MV-4-11 (cell line): ENCODE measurements at regions not wholly inside any gene's neighbourhood (a gene's known extent, or its start where the extent isn't known, plus 50 kb on each side); places are given as distances from the start of the nearest gene placed in this dataset.

Experiments used
- DNase-seq: peaks from one replicate; lab custom pipeline; 2025; lab: John Stamatoyannopoulos, UW

- peak; percentile 56 for DNase-seq
Measured at GRCh38 chr6:139517998-139518555, 143.6 kb upstream of the CITED2 start.

- DNase-seq: no peak
Measured at GRCh38 chr6:139515511-139515910, 141.1 kb upstream of the CITED2 start.

GRCh38 chr6:139514819-139515218, 140.4 kb upstream of the CITED2 start:
- DNase-seq: no peak

- no peak for DNase-seq
Measured at GRCh38 chr6:139510040-139510790, 135.8 kb upstream of the CITED2 start.

GRCh38 chr6:139509167-139509566, 134.7 kb upstream of the CITED2 start:
- no peak for DNase-seq

- DNase-seq: no peak
Measured at GRCh38 chr6:139508576-139508975, 134.1 kb upstream of the CITED2 start.

GRCh38 chr6:139508023-139508422, 133.6 kb upstream of the CITED2 start:
- DNase-seq: peak; percentile 48

GRCh38 chr6:139500977-139501376, 126.5 kb upstream of the CITED2 start:
- no peak for DNase-seq

- DNase-seq: no peak
Measured at GRCh38 chr6:139498715-139499114, 124.3 kb upstream of the CITED2 start.

GRCh38 chr6:139497345-139497961, 123.0 kb upstream of the CITED2 start:
- DNase-seq: no peak

GRCh38 chr6:139496654-139497344, 122.4 kb upstream of the CITED2 start:
- DNase-seq: no peak

- no peak for DNase-seq
Measured at GRCh38 chr6:139494376-139494990, 120.0 kb upstream of the CITED2 start.

GRCh38 chr6:139490482-139490881, 116.0 kb upstream of the CITED2 start:
- peak; percentile 96 for DNase-seq

GRCh38 chr6:139486476-139486799, 112.0 kb upstream of the CITED2 start:
- DNase-seq: no peak

GRCh38 chr6:139485742-139486475, 111.5 kb upstream of the CITED2 start:
- no peak for DNase-seq

GRCh38 chr6:139485185-139485584, 110.7 kb upstream of the CITED2 start:
- DNase-seq: no peak

GRCh38 chr6:139483079-139483478, 108.6 kb upstream of the CITED2 start:
- DNase-seq: no peak

GRCh38 chr6:139482287-139482686, 107.8 kb upstream of the CITED2 start:
- DNase-seq: no peak

GRCh38 chr6:139480356-139481165, 106.1 kb upstream of the CITED2 start:
- no peak for DNase-seq

GRCh38 chr6:139479433-139480222, 105.2 kb upstream of the CITED2 start:
- no peak for DNase-seq
